ENCODE measurements at regions not wholly inside any gene's neighbourhood (a gene's known extent, or its start where the extent isn't known, plus 50 kb on each side); places are given as distances from the start of the nearest gene placed in this dataset.

DNA sequence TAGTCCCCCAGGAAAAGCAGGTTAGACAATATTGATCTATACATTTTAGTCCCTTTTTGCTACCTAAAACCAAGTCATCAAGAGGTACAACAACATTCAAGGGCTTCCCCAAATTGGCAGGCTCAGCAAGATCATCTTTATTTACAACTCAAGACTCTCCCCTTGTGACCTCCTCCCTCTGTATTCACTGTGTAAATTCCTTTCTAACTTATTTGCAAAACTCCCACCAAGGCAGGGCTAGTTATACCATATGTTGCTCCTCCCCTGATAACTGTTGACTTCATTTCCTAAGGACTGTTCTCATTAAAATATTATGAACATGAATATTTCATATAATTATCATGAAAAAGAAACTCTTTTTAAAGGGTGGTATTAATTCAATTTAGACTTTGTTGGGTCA, 275.6 kb downstream of the DTHD1 start:
- H3K36me3 ChIP-seq (replicated peaks in 1 of 2): no peaks in the 10 kb centered on the region
- intact Hi-C loops (cut with DNase I): no loop called here
- H3K27me3 ChIP-seq: no peaks in the 10 kb centered on the region
- no peaks in the 10 kb centered on the region for H3K9me3 ChIP-seq (replicated peaks in 1 of 3)
- no peak overlapping the region for H3K4me3 ChIP-seq
- TF ChIP-seq CTCF (IDR thresholded peaks at IDR 0.05) (no peak), POLR2A (IDR thresholded peaks at IDR 0.05) (no peak)
- H3K4me1 ChIP-seq (replicated peaks in 1 of 2): no peaks in the 10 kb centered on the region
- no peak overlapping the region for H3K27ac ChIP-seq
- no peak for DNase-seq

DNA sequence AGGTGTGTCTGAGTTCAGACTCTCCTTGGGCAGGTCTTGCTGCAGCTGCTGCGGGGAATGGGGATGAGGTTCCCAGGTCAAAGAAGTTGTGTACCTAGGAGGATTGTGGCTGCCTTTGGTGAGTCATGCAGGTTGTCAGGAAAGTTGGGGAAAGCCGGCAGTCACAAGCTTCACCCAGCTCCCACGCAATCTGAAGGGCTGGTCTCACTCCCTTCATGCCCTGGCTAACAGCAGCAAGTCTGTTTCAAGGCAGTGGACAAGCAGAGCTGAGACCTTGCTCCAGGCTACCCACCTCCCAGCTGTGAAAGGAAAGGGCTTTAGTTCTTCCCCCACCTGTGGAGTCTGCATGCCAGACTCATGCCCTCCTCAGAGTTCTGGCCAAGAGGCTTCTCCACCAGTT, 287.2 kb downstream of the DTHD1 start:
- no peak overlapping the region for H3K4me3 ChIP-seq
- DNase-seq: no peak
- intact Hi-C loops (cut with DNase I): no loop called here
- H3K9me3 ChIP-seq (replicated peaks in 1 of 3): no peaks in the 10 kb centered on the region
- H3K4me1 ChIP-seq (replicated peaks in 1 of 2): no peaks in the 10 kb centered on the region
- H3K27me3 ChIP-seq: no peaks in the 10 kb centered on the region
- H3K36me3 ChIP-seq (replicated peaks in 1 of 2): no peaks in the 10 kb centered on the region
- no peak overlapping the region for H3K27ac ChIP-seq
- WGBS, 4 donors: 0 to 81% (median 71%) methylated on average over 1 to 3 of the region's 3 CpGs
- no peak for TF ChIP-seq CTCF (IDR thresholded peaks at IDR 0.05)
- no peak for TF ChIP-seq POLR2A (IDR thresholded peaks at IDR 0.05)

GRCh38 chr4:36573441-36573840, 292.0 kb downstream of the DTHD1 start:
- TF ChIP-seq POLR2A (IDR thresholded peaks at IDR 0.05): no peak
- no peak for TF ChIP-seq CTCF (IDR thresholded peaks at IDR 0.05)
- H3K27ac ChIP-seq: no peak overlapping the region
- H3K27me3 ChIP-seq: no peaks in the 10 kb centered on the region
- no peak overlapping the region for H3K4me3 ChIP-seq
- H3K4me1 ChIP-seq (replicated peaks in 1 of 2): no peaks in the 10 kb centered on the region
- no peaks in the 10 kb centered on the region for H3K36me3 ChIP-seq (replicated peaks in 1 of 2)
- peaks cover 0 to 8% (median 0%) of the 10 kb centered on the region in 3 donors for H3K9me3 ChIP-seq (replicated peaks in 1 of 3)
- WGBS, 4 donors: 81 to 88% (median 86%) methylated on average over 4 of the region's 4 CpGs
- no peak for DNase-seq
- intact Hi-C loops (cut with DNase I): no loop called here

DNA sequence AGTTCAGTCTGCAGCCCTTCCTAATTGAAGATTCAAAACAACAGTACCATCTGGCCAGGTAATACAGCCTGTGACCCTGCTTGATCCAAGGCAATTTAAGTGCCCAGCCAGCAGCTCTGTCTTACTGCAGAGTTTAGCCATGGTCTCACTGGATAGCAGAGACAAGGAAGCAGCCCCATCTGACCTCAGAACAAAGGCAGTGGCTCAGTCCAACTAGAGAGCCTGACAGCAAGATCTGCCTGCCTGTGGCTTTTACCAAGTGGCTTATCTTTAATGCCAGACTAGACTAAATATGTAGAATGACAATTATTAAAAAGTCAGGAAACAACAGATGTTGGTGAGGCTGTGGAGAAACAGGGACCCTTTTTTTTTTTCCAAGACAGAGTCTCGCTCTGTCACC, 293.4 kb downstream of the DTHD1 start:
- no peaks in the 10 kb centered on the region for H3K27me3 ChIP-seq
- no peak overlapping the region for H3K27ac ChIP-seq
- intact Hi-C loops (cut with DNase I): no loop called here
- TF ChIP-seq POLR2A (IDR thresholded peaks at IDR 0.05) (no peak), CTCF (IDR thresholded peaks at IDR 0.05) (no peak)
- no peak overlapping the region for H3K4me3 ChIP-seq
- no peak for DNase-seq
- WGBS, 4 donors: 89 to 100% (median 98%) methylated on average over 1 of the region's 1 CpG
- H3K36me3 ChIP-seq (replicated peaks in 1 of 2): no peaks in the 10 kb centered on the region
- no peaks in the 10 kb centered on the region for H3K4me1 ChIP-seq (replicated peaks in 1 of 2)
- H3K9me3 ChIP-seq (replicated peaks in 1 of 3): peaks cover 0 to 8% (median 0%) of the 10 kb centered on the region in 3 donors
